HFF-Myc (cell line): ENCODE measurements at regions not wholly inside any gene's neighbourhood (a gene's known extent, or its start where the extent isn't known, plus 50 kb on each side); places are given as distances from the start of the nearest gene placed in this dataset.
A peak's percentile ranks its signal among the peaks of the same experiment; 100 is the strongest.

ENCODE experiments used
- DNase-seq: peaks from one replicate; pipeline ENCODE4 v3.0.0-alpha.2; 2011; ENCODE audit warnings: low read depth; ENCODE audit errors: extremely low read depth
- H3K4me3 ChIP-seq: replicated peaks from 2 replicates; pipeline ENCODE4 v1.5.1; 2011; ENCODE audit warnings: low read depth, mild to moderate bottlenecking, control low read depth, low read length
- CTCF ChIP-seq: IDR thresholded peaks from 2 replicates; pipeline ENCODE4 v1.5.1; 2012; ENCODE audit warnings: mild to moderate bottlenecking, low read depth, low read length, control low read depth; ENCODE audit errors: missing control alignments

DNA sequence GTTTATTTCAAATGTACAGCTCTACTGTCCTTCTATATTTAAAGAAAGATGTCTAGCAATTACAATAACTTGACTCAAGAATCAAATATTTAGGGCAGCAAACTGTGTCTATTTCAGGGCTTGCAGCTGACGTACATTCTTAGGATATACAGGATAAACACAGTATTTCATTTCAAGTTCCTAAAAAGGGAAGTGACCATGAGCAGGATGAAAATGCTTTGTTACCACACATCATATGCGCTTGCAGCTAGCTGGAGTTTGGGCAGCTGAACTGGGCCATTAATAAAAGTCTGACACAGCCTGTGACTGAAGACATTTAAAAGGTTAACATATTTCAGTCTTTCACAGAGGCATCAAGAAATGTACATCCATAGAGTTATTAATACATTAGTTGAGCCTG, 264.6 kb upstream of the TRIB2 start:
- TF ChIP-seq CTCF: no peak
- H3K4me3 ChIP-seq: no peak overlapping the region
- no peak for DNase-seq

DNA sequence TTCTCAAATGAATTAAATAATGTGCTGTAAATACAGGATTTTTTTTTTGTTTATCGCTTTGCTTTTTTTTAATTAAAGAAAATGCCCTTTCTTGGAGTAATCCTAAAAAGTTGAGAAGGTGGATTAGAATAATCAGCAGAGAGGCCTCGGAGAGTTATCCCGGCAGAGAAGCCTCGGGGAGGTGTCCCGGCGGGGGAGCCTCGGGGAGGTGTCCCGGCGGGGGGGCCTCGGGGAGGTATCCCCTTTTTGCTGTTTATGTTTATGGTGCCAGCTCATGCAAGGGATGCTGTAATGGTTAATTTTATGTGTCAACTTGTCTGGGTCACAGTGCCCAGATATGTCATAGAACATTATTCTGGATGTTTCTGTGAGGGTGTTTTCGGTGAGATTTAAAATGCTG, 263.0 kb upstream of the TRIB2 start:
- H3K4me3 ChIP-seq: no peak overlapping the region
- no peak for TF ChIP-seq CTCF
- DNase-seq: no peak

DNA sequence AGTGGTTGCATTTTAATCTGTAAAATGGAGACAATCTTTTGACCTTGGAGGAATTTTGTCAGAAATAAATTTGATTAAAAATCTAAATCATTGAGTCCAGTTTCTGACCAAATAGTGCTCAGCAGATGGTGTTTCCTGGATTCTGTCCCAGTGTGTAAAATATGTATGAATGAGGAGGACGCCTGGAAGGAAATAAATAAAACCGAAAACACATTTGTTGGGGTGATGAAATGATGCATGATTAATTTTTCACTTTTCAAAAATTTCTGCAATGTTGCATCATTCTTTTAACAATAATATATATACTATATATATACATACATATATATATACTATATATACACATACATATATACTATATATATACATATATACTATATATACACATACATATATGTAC, 261.1 kb upstream of the TRIB2 start:
- no peak overlapping the region for H3K4me3 ChIP-seq

GRCh38 chr2:12456293-12457106, 260.2 kb upstream of the TRIB2 start:
- peak; percentile 83 for DNase-seq
- H3K4me3 ChIP-seq: no peak overlapping the region
- TF ChIP-seq CTCF: no peak

More for the DNA sequence above, 261.1 kb upstream of the TRIB2 start:
- TF ChIP-seq CTCF: no peak
- DNase-seq: no peak

DNA sequence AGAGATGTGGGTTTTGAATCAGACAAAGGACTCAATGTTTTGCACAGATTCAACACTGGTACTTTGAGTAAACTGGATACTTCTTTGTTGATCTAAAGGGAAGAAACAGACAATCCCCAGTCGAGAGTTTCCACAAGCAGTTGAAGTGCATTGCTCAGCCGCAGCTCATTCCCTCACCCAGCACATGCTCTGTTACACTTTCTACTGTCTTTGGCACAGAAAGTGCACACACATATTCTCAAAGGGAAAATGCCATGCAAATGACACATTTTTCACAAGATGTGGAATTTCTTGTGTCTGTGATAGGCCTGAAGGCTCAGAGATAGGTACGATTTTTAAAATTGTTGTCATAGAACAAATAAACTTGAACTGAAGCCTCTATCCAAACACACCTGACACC, 258.9 kb upstream of the TRIB2 start:
- TF ChIP-seq CTCF: no peak
- no peak for DNase-seq

DNA sequence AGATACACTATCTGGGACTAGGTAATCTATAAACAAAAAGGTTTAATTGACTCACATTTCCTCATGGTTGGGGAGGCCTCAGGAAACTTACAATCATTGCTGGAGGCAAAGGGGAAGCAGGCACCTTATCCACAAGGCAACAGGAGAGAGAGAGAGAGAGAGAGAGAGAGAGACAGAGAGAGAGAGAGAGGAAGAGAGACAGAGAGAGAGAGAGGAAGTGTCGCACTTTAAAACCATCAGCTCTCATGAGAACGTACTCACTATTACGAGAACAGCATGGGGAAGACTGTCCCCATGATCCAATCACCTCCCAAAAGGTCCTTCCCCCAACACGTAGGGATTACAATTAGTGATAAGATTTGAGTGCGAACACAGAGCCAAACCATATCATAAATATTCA, 253.5 kb upstream of the TRIB2 start:
- DNase-seq: no peak

More for the DNA sequence above, 258.9 kb upstream of the TRIB2 start:
- H3K4me3 ChIP-seq: no peak overlapping the region

More for the DNA sequence above, 253.5 kb upstream of the TRIB2 start:
- H3K4me3 ChIP-seq: no peak overlapping the region
- no peak for TF ChIP-seq CTCF
